Esophagus squamous epithelium (tissue), 5 donors: ENCODE measurements at regions not wholly inside any gene's neighbourhood (a gene's known extent, or its start where the extent isn't known, plus 50 kb on each side); places are given as distances from the start of the nearest gene placed in this dataset.

Experiments
- DNase-seq: peaks from one replicate; lab custom pipeline; 2025; lab: John Stamatoyannopoulos, UW
- H3K27ac ChIP-seq, 4 donors: fragments of 200-600 bp; sonication (generic); one replicate each; pipeline ENCODE4 v1.5.1; 2016 to 2019; ENCODE audit warnings: mild to moderate bottlenecking in 1 of 4
- H3K27me3 ChIP-seq, 4 donors: fragments of 200-600 bp; sonication (generic); 1 replicate in 3 of 4; 2 replicates in 1 of 4; pipeline versions ENCODE4 v1.5.1 to v1.6.0; 2017 to 2021; ENCODE audit warnings: antibody characterized with exemption in 1 of 4
- H3K36me3 ChIP-seq, 3 donors: fragments of 200-600 bp; sonication (generic); one replicate each; pipeline ENCODE4 v1.5.1; 2016 to 2019
- H3K4me1 ChIP-seq, 3 donors: fragments of 200-600 bp; sonication (generic); one replicate each; pipeline ENCODE4 v1.5.1; 2017 to 2019
- H3K4me3 ChIP-seq, 4 donors: fragments of 200-600 bp; sonication (generic); 1 replicate in 3 of 4; 2 replicates in 1 of 4; pipeline ENCODE4 v1.5.1; 2016 to 2019; ENCODE audit warnings: mild to moderate bottlenecking in 2 of 4, moderate library complexity in 1 of 4
- H3K9me3 ChIP-seq, 3 donors: fragments of 200-600 bp; sonication (generic); one replicate each; pipeline ENCODE4 v1.5.1; 2016 to 2019
- CTCF ChIP-seq, 6 experiments: fragments of 450-650 bp in 4 of 6; fragments of 200-600 bp in 2 of 6; sonication (generic) in 2 of 6; IDR thresholded peaks; one replicate each; pipeline ENCODE4 v1.5.1; 2016 to 2019; ENCODE audit warnings: antibody characterized with exemption in 6 of 6, mild to moderate bottlenecking in 4 of 6, moderate library complexity in 4 of 6
- POLR2A ChIP-seq, 4 donors: fragments of 450-650 bp; IDR thresholded peaks; one replicate each; pipeline ENCODE4 v1.6.1; 2017; ENCODE audit warnings: antibody characterized with exemption in 4 of 4, mild to moderate bottlenecking in 4 of 4, moderate library complexity in 3 of 4
- WGBS, 2 donors: methylation state at CpG; one replicate each; pipeline ENCODE4 v1.1.5; 2018; 5-methylcytosine and 5-hydroxymethylcytosine counted together
- intact Hi-C: fragments of 100-400 bp; cut with DNase I; formaldehyde crosslinking; loops from one replicate; pipeline ENCODE4 v1.15.0; 2022
- donor health status: DM: yes; HTN: yes; CAD: no.

GRCh38 chr18:68533641-68534040, 181.3 kb downstream of the TMX3 start:
- no peaks in the 10 kb centered on the region for H3K4me1 ChIP-seq
- no peak for TF ChIP-seq CTCF (IDR thresholded peaks at IDR 0.05)
- TF ChIP-seq POLR2A (IDR thresholded peaks at IDR 0.05), result no peak
- no peaks in the 10 kb centered on the region for H3K36me3 ChIP-seq
- no peak for DNase-seq
- no peaks in the 10 kb centered on the region for H3K27me3 ChIP-seq
- intact Hi-C loops, result no loop called here
- 46 to 50% methylated on average over 2 of the region's 2 CpGs for WGBS, 2 donors
- H3K4me3 ChIP-seq, result no peak overlapping the region
- H3K9me3 ChIP-seq, result no peaks in the 10 kb centered on the region
- H3K27ac ChIP-seq, result no peak overlapping the region

GRCh38 chr18:68532328-68532885, 182.5 kb downstream of the TMX3 start:
- DNase-seq, result no peak
- 58 to 66% methylated on average over 3 of the region's 3 CpGs for WGBS, 2 donors
- Histone ChIP-seq H3K27me3 (no peaks in the 10 kb centered on the region), H3K4me3 (no peak overlapping the region), H3K36me3 (no peaks in the 10 kb centered on the region), H3K4me1 (no peaks in the 10 kb centered on the region), H3K27ac (no peak overlapping the region), H3K9me3 (no peaks in the 10 kb centered on the region)
- intact Hi-C loops, result no loop called here
- TF ChIP-seq CTCF (IDR thresholded peaks at IDR 0.05) (no peak), POLR2A (IDR thresholded peaks at IDR 0.05) (no peak)

- no peak overlapping the region for H3K4me3 ChIP-seq
- H3K4me1 ChIP-seq, result no peaks in the 10 kb centered on the region
- H3K27ac ChIP-seq, result no peak overlapping the region
- WGBS, 2 donors, result 47 to 56% methylated on average over 2 of the region's 2 CpGs
- intact Hi-C loops, result no loop called here
- TF ChIP-seq CTCF (IDR thresholded peaks at IDR 0.05) (no peak), POLR2A (IDR thresholded peaks at IDR 0.05) (no peak)
- H3K36me3 ChIP-seq, result no peaks in the 10 kb centered on the region
- H3K9me3 ChIP-seq, result no peaks in the 10 kb centered on the region
- DNase-seq, result no peak
- H3K27me3 ChIP-seq, result no peaks in the 10 kb centered on the region
These were observed 189.8 kb downstream of the TMX3 start for GRCh38 chr18:68525091-68525490.

GRCh38 chr18:68520406-68521075, 194.4 kb downstream of the TMX3 start:
- H3K9me3 ChIP-seq, result no peaks in the 10 kb centered on the region
- intact Hi-C loops, result no loop called here
- DNase-seq, result no peak
- no peak overlapping the region for H3K4me3 ChIP-seq
- no peaks in the 10 kb centered on the region for H3K4me1 ChIP-seq
- no peak overlapping the region for H3K27ac ChIP-seq
- no peaks in the 10 kb centered on the region for H3K27me3 ChIP-seq
- H3K36me3 ChIP-seq, result no peaks in the 10 kb centered on the region
- TF ChIP-seq CTCF (IDR thresholded peaks at IDR 0.05), result no peak
- no peak for TF ChIP-seq POLR2A (IDR thresholded peaks at IDR 0.05)
- 28 to 33% methylated on average over 6 of the region's 6 CpGs for WGBS, 2 donors

GRCh38 chr18:68519336-68519735, 195.6 kb downstream of the TMX3 start:
- DNase-seq, result no peak
- H3K36me3 ChIP-seq, result no peaks in the 10 kb centered on the region
- 71 to 77% methylated on average over 3 of the region's 3 CpGs for WGBS, 2 donors

More at GRCh38 chr18:68519336-68519735, 195.6 kb downstream of the TMX3 start:
- Histone ChIP-seq H3K27me3 (no peaks in the 10 kb centered on the region), H3K4me3 (no peak overlapping the region), H3K27ac (no peak overlapping the region), H3K9me3 (no peaks in the 10 kb centered on the region), H3K4me1 (no peaks in the 10 kb centered on the region)
- TF ChIP-seq POLR2A (IDR thresholded peaks at IDR 0.05) (no peak), CTCF (IDR thresholded peaks at IDR 0.05) (no peak)
- intact Hi-C loops, result no loop called here
